ENCODE measurements at regions not wholly inside any gene's neighbourhood (a gene's known extent, or its start where the extent isn't known, plus 50 kb on each side); places are given as distances from the start of the nearest gene placed in this dataset.

GRCh38 chr10:20999699-21000098, 102.6 kb upstream of the NEBL start:
- no peaks in the 10 kb centered on the region for H3K9me3 ChIP-seq (ENCODE audit: control insufficient read depth, low read depth, low read length)
- no peaks in the 10 kb centered on the region for H3K27me3 ChIP-seq (ENCODE audit: control insufficient read depth, insufficient read depth, low read length)
- no peaks in the 10 kb centered on the region for H3K36me3 ChIP-seq (ENCODE audit: control insufficient read depth, low read depth, low read length)
- H3K4me3 ChIP-seq (ENCODE audit: low read length): no peak overlapping the region
- no peak overlapping the region for H3K9ac ChIP-seq (ENCODE audit: low read length)
- H3K4me1 ChIP-seq (ENCODE audit: control insufficient read depth, low read depth, low read length): no peaks in the 10 kb centered on the region
- no peak overlapping the region for H3K27ac ChIP-seq (ENCODE audit: low read length)

GRCh38 chr10:20998036-20998435, 100.9 kb upstream of the NEBL start:
- H3K9ac ChIP-seq (ENCODE audit: low read length): no peak overlapping the region
- no peak overlapping the region for H3K4me3 ChIP-seq (ENCODE audit: low read length)
- no peaks in the 10 kb centered on the region for H3K27me3 ChIP-seq (ENCODE audit: control insufficient read depth, insufficient read depth, low read length)
- no peak overlapping the region for H3K27ac ChIP-seq (ENCODE audit: low read length)
- H3K9me3 ChIP-seq (ENCODE audit: control insufficient read depth, low read depth, low read length): no peaks in the 10 kb centered on the region
- H3K4me1 ChIP-seq (ENCODE audit: control insufficient read depth, low read depth, low read length): no peaks in the 10 kb centered on the region
- H3K36me3 ChIP-seq (ENCODE audit: control insufficient read depth, low read depth, low read length): no peaks in the 10 kb centered on the region

- no peak overlapping the region for H3K27ac ChIP-seq (ENCODE audit: low read length)
- no peak overlapping the region for H3K4me3 ChIP-seq (ENCODE audit: low read length)
- no peaks in the 10 kb centered on the region for H3K4me1 ChIP-seq (ENCODE audit: control insufficient read depth, low read depth, low read length)
- no peaks in the 10 kb centered on the region for H3K36me3 ChIP-seq (ENCODE audit: control insufficient read depth, low read depth, low read length)
- H3K9ac ChIP-seq (ENCODE audit: low read length): no peak overlapping the region
- no peaks in the 10 kb centered on the region for H3K27me3 ChIP-seq (ENCODE audit: control insufficient read depth, insufficient read depth, low read length)
- no peaks in the 10 kb centered on the region for H3K9me3 ChIP-seq (ENCODE audit: control insufficient read depth, low read depth, low read length)
These were observed 98.2 kb upstream of the NEBL start for GRCh38 chr10:20995123-20995987.

- Histone ChIP-seq H3K27me3 (ENCODE audit: control insufficient read depth, insufficient read depth, low read length) (no peaks in the 10 kb centered on the region), H3K4me1 (ENCODE audit: control insufficient read depth, low read depth, low read length) (no peaks in the 10 kb centered on the region), H3K4me3 (ENCODE audit: low read length) (no peak overlapping the region), H3K36me3 (ENCODE audit: control insufficient read depth, low read depth, low read length) (no peaks in the 10 kb centered on the region), H3K27ac (ENCODE audit: low read length) (no peak overlapping the region), H3K9ac (ENCODE audit: low read length) (no peak overlapping the region), H3K9me3 (ENCODE audit: control insufficient read depth, low read depth, low read length) (no peaks in the 10 kb centered on the region)
These were observed 96.9 kb upstream of the NEBL start for GRCh38 chr10:20993830-20994527.

- Histone ChIP-seq H3K4me1 (ENCODE audit: control insufficient read depth, low read depth, low read length) (no peaks in the 10 kb centered on the region), H3K9ac (ENCODE audit: low read length) (no peak overlapping the region), H3K36me3 (ENCODE audit: control insufficient read depth, low read depth, low read length) (no peaks in the 10 kb centered on the region), H3K4me3 (ENCODE audit: low read length) (no peak overlapping the region), H3K27ac (ENCODE audit: low read length) (no peak overlapping the region), H3K9me3 (ENCODE audit: control insufficient read depth, low read depth, low read length) (no peaks in the 10 kb centered on the region), H3K27me3 (ENCODE audit: control insufficient read depth, insufficient read depth, low read length) (no peaks in the 10 kb centered on the region)
These were observed 96.3 kb upstream of the NEBL start for GRCh38 chr10:20993389-20993788.

GRCh38 chr10:20991526-20991925, 94.4 kb upstream of the NEBL start:
- Histone ChIP-seq H3K27me3 (ENCODE audit: control insufficient read depth, insufficient read depth, low read length) (no peaks in the 10 kb centered on the region), H3K4me3 (ENCODE audit: low read length) (no peak overlapping the region), H3K36me3 (ENCODE audit: control insufficient read depth, low read depth, low read length) (no peaks in the 10 kb centered on the region), H3K9me3 (ENCODE audit: control insufficient read depth, low read depth, low read length) (no peaks in the 10 kb centered on the region), H3K9ac (ENCODE audit: low read length) (no peak overlapping the region), H3K27ac (ENCODE audit: low read length) (no peak overlapping the region), H3K4me1 (ENCODE audit: control insufficient read depth, low read depth, low read length) (no peaks in the 10 kb centered on the region)

GRCh38 chr10:20990604-20991003, 93.5 kb upstream of the NEBL start:
- no peak overlapping the region for H3K27ac ChIP-seq (ENCODE audit: low read length)
- H3K9ac ChIP-seq (ENCODE audit: low read length): no peak overlapping the region
- no peaks in the 10 kb centered on the region for H3K9me3 ChIP-seq (ENCODE audit: control insufficient read depth, low read depth, low read length)
- H3K27me3 ChIP-seq (ENCODE audit: control insufficient read depth, insufficient read depth, low read length): no peaks in the 10 kb centered on the region
- no peak overlapping the region for H3K4me3 ChIP-seq (ENCODE audit: low read length)
- no peaks in the 10 kb centered on the region for H3K4me1 ChIP-seq (ENCODE audit: control insufficient read depth, low read depth, low read length)
- H3K36me3 ChIP-seq (ENCODE audit: control insufficient read depth, low read depth, low read length): no peaks in the 10 kb centered on the region

GRCh38 chr10:20988357-20988983, 91.4 kb upstream of the NEBL start:
- no peak overlapping the region for H3K27ac ChIP-seq (ENCODE audit: low read length)
- H3K4me3 ChIP-seq (ENCODE audit: low read length): no peak overlapping the region
- H3K36me3 ChIP-seq (ENCODE audit: control insufficient read depth, low read depth, low read length): no peaks in the 10 kb centered on the region
- H3K9me3 ChIP-seq (ENCODE audit: control insufficient read depth, low read depth, low read length): no peaks in the 10 kb centered on the region
- H3K4me1 ChIP-seq (ENCODE audit: control insufficient read depth, low read depth, low read length): no peaks in the 10 kb centered on the region
- no peak overlapping the region for H3K9ac ChIP-seq (ENCODE audit: low read length)
- H3K27me3 ChIP-seq (ENCODE audit: control insufficient read depth, insufficient read depth, low read length): no peaks in the 10 kb centered on the region

GRCh38 chr10:20986049-20986448, 88.9 kb upstream of the NEBL start:
- Histone ChIP-seq H3K4me3 (ENCODE audit: low read length) (no peak overlapping the region), H3K9me3 (ENCODE audit: control insufficient read depth, low read depth, low read length) (no peaks in the 10 kb centered on the region), H3K9ac (ENCODE audit: low read length) (no peak overlapping the region), H3K27ac (ENCODE audit: low read length) (no peak overlapping the region), H3K36me3 (ENCODE audit: control insufficient read depth, low read depth, low read length) (no peaks in the 10 kb centered on the region), H3K27me3 (ENCODE audit: control insufficient read depth, insufficient read depth, low read length) (no peaks in the 10 kb centered on the region), H3K4me1 (ENCODE audit: control insufficient read depth, low read depth, low read length) (no peaks in the 10 kb centered on the region)

- no peaks in the 10 kb centered on the region for H3K4me1 ChIP-seq (ENCODE audit: control insufficient read depth, low read depth, low read length)
- no peak overlapping the region for H3K27ac ChIP-seq (ENCODE audit: low read length)
- no peak overlapping the region for H3K9ac ChIP-seq (ENCODE audit: low read length)
- no peak overlapping the region for H3K4me3 ChIP-seq (ENCODE audit: low read length)
- no peaks in the 10 kb centered on the region for H3K36me3 ChIP-seq (ENCODE audit: control insufficient read depth, low read depth, low read length)
- no peaks in the 10 kb centered on the region for H3K27me3 ChIP-seq (ENCODE audit: control insufficient read depth, insufficient read depth, low read length)
- no peaks in the 10 kb centered on the region for H3K9me3 ChIP-seq (ENCODE audit: control insufficient read depth, low read depth, low read length)
These were observed 87.6 kb upstream of the NEBL start for GRCh38 chr10:20984662-20985061.

GRCh38 chr10:20981419-20981953, 84.4 kb upstream of the NEBL start:
- Histone ChIP-seq H3K9me3 (ENCODE audit: control insufficient read depth, low read depth, low read length) (no peaks in the 10 kb centered on the region), H3K36me3 (ENCODE audit: control insufficient read depth, low read depth, low read length) (no peaks in the 10 kb centered on the region), H3K9ac (ENCODE audit: low read length) (no peak overlapping the region), H3K4me1 (ENCODE audit: control insufficient read depth, low read depth, low read length) (no peaks in the 10 kb centered on the region), H3K27ac (ENCODE audit: low read length) (no peak overlapping the region), H3K27me3 (ENCODE audit: control insufficient read depth, insufficient read depth, low read length) (no peaks in the 10 kb centered on the region), H3K4me3 (ENCODE audit: low read length) (no peak overlapping the region)
